GM12878 (cell line): ENCODE measurements at regions not wholly inside any gene's neighbourhood (a gene's known extent, or its start where the extent isn't known, plus 50 kb on each side); places are given as distances from the start of the nearest gene placed in this dataset.

Experiments used
- ATAC-seq: fragments of 200-7000 bp; cut with Tn5 transposase; 3 replicates; pipeline ENCODE4 v1.9.1; 2020; ENCODE audit warnings: mild to moderate bottlenecking, moderate library complexity
- BruUV-seq: library from RNA; stranded (reverse); fragments of 400-500 nt; replicated peaks from 2 replicates; lab custom pipeline; 2021; lab: Mats Ljungman, UMichigan
- CTCF ChIA-PET: fragments of 300-600 bp; sonication (Branson Sonifier 250); formaldehyde crosslinking; extraction: SDS; loops from one replicate; lab custom pipeline; 2021; ENCODE audit warnings: inconsistent platforms; lab: Yijun Ruan, JAX
- POLR2A ChIA-PET: fragments of 350-600 bp; formaldehyde crosslinking; extraction: SDS; loops from one replicate; lab custom pipeline; 2021; ENCODE audit warnings: inconsistent platforms; lab: Charles Lee
- RAD21 ChIA-PET: fragments of 300-600 bp; sonication (Branson Sonifier 250); formaldehyde crosslinking; loops from one replicate; lab custom pipeline; 2023; ENCODE audit warnings: antibody characterized with exemption; ENCODE audit not compliant: unreplicated experiment; lab: Charles Lee
- SMC1A ChIA-PET: fragments of 300-600 bp; sonication (Branson Sonifier 250); formaldehyde crosslinking; loops from one replicate; lab custom pipeline; 2023; ENCODE audit not compliant: unreplicated experiment, uncharacterized antibody; lab: Charles Lee
- DNase-seq: peaks from one replicate; pipeline ENCODE4 v3.0.0-alpha.2; 2011; ENCODE audit warnings: low read depth, low spot score
- FAIRE-seq: peaks from 3 replicates; lab custom pipeline; 2011; peaks lifted over from hg19 to GRCh38; lab: Jason Lieb, UNC
- H2AFZ ChIP-seq: 2 replicates; pipeline ENCODE4 v1.6.0; 2011; ENCODE audit warnings: low read depth, low read length, control low read depth; ENCODE audit not compliant: control insufficient read depth
- H3K27ac ChIP-seq: 2 replicates; pipeline ENCODE4 v1.5.1; 2011; ENCODE audit warnings: control low read depth; ENCODE audit not compliant: control insufficient read depth, insufficient read depth
- H3K27me3 ChIP-seq, 2 experiments: replicated peaks in 1 of 2; 2 replicates each; pipeline versions ENCODE4 v1.6.0 to v1.6.1; 2011; ENCODE audit warnings: low read length in 1 of 2; ENCODE audit not compliant: control insufficient read depth in 2 of 2, insufficient read depth in 2 of 2
- H3K36me3 ChIP-seq, 2 experiments: 2 replicates each; pipeline ENCODE4 v1.5.1; 2011; ENCODE audit warnings: low read length in 1 of 2; ENCODE audit not compliant: control insufficient read depth in 2 of 2, insufficient read depth in 2 of 2
- H3K4me1 ChIP-seq: 2 replicates; pipeline ENCODE4 v1.6.1; 2011; ENCODE audit warnings: mild to moderate bottlenecking, low read length, moderate library complexity, mixed read lengths; ENCODE audit not compliant: control insufficient read depth, insufficient read depth
- H3K4me2 ChIP-seq: 2 replicates; pipeline ENCODE4 v1.6.0; 2011; ENCODE audit warnings: control low read depth; ENCODE audit not compliant: control insufficient read depth, insufficient read depth
- H3K4me3 ChIP-seq: fragments of 200-600 bp; sonication (generic); 2 replicates; pipeline ENCODE4 v1.5.1; 2016
- H3K79me2 ChIP-seq: 2 replicates; pipeline ENCODE4 v1.6.0; 2011; ENCODE audit warnings: low read length; ENCODE audit not compliant: control insufficient read depth, insufficient read depth
- H3K9ac ChIP-seq: 2 replicates; pipeline ENCODE4 v1.8.0; 2011; ENCODE audit warnings: low read length, control low read depth, mixed read lengths; ENCODE audit not compliant: control insufficient read depth, insufficient read depth
- H3K9me3 ChIP-seq: replicated peaks from 3 replicates; pipeline ENCODE4 v1.5.1; 2011; ENCODE audit warnings: mild to moderate bottlenecking, low read length; ENCODE audit not compliant: control insufficient read depth, insufficient read depth
- H4K20me1 ChIP-seq: 2 replicates; pipeline ENCODE4 v1.6.0; 2011; ENCODE audit not compliant: control insufficient read depth, insufficient read depth
- HDAC6 ChIP-seq: fragments of 200-600 bp; sonication (generic); IDR thresholded peaks from one replicate; pipeline ENCODE4 v1.8.0; 2017; ENCODE audit warnings: antibody characterized with exemption; ENCODE audit not compliant: unreplicated experiment
- IRF4 ChIP-seq: IDR thresholded peaks from 2 replicates; pipeline ENCODE4 v1.6.1; 2011; ENCODE audit warnings: low read depth, low read length
- JUNB ChIP-seq: IDR thresholded peaks from 2 replicates; pipeline ENCODE4 v1.6.1; 2016; ENCODE audit warnings: antibody characterized with exemption, mild to moderate bottlenecking
- LARP7 ChIP-seq: fragments of 450-650 bp; IDR thresholded peaks from 2 replicates; pipeline ENCODE4 v1.6.1; 2017; ENCODE audit warnings: mild to moderate bottlenecking
- RUNX3 ChIP-seq: IDR thresholded peaks from 2 replicates; pipeline ENCODE4 v1.6.1; 2012; ENCODE audit warnings: low read length, inconsistent platforms
- SRF ChIP-seq, 2 experiments: IDR thresholded peaks; 2 replicates each; pipeline ENCODE4 v1.6.1; 2011; ENCODE audit warnings: low read depth in 2 of 2, low read length in 2 of 2, mild to moderate bottlenecking in 1 of 2, moderate library complexity in 1 of 2
- YBX1 ChIP-seq: fragments of 450-650 bp; IDR thresholded peaks from 2 replicates; pipeline ENCODE4 v1.6.1; 2016; ENCODE audit warnings: antibody characterized with exemption
- ZNF217 ChIP-seq: fragments of 450-650 bp; IDR thresholded peaks from 2 replicates; pipeline ENCODE4 v1.6.1; 2017; ENCODE audit warnings: antibody characterized with exemption, mild to moderate bottlenecking
- WGBS: methylation state at CpG from one replicate; pipeline ENCODE4 v1.1.6; 2016; ENCODE audit warnings: low lambda C conversion rate; ENCODE audit not compliant: insufficient replicate concordance, insufficient coverage; ENCODE audit errors: missing lambda C conversion rate; 5-methylcytosine and 5-hydroxymethylcytosine counted together
- in situ Hi-C: fragments of 300-500 bp; cut with MboI; formaldehyde crosslinking; loops from 9 replicates; pipeline ENCODE4 v1.14.3; 2018; ENCODE audit warnings: mixed read lengths
- intact Hi-C: fragments of 100-400 bp; cut with micrococcal nuclease; formaldehyde crosslinking; loops from one replicate; pipeline ENCODE4 v1.14.2; 2022; ENCODE audit not compliant: unreplicated experiment
- TF ChIP-seq, protein P1 (sequence below): IDR thresholded peaks from 2 replicates; pipeline ENCODE4 v1.6.1; 2011; ENCODE audit warnings: borderline replicate concordance, low read depth, mild to moderate bottlenecking, moderate library complexity, low read length; ENCODE audit not compliant: insufficient read depth, poor library complexity, severe bottlenecking
- TF ChIP-seq, protein P2 (sequence below): IDR thresholded peaks from 2 replicates; pipeline ENCODE4 v1.6.1; 2012; ENCODE audit warnings: low read depth, low read length, improper control_type of control experiment

DNA sequence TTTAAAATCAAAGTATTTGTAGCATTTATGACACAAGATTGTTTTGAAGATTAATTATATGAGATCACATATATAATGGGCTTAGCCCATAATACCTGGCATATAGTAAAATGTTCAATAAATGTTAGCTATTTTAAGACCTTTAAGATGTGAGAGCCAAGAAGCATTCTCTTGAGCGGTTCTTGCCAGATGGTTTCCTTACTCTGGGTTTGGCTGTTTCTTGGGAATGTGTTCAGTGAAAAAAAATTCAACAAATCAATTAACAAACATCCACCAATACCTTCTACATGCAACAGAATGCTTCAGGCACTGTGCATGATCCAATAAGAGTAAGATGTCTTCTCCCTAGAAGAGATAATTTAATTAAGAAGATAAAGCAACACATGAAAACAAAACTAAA, 230.4 kb downstream of the CMPK2 start:
- H3K4me3 ChIP-seq: no peak overlapping the region
- H3K27ac ChIP-seq: no peak overlapping the region
- H4K20me1 ChIP-seq: no peaks in the 10 kb centered on the region
- FAIRE-seq (no peak), DNase-seq (no peak), ATAC-seq (no peak)
- 13% methylated on average over 1 of the region's 1 CpG for WGBS
- RAD21 ChIA-PET: no interaction called here
- no peaks in the 10 kb centered on the region for H3K27me3 ChIP-seq
- in situ Hi-C loops: no loop called here
- H3K4me2 ChIP-seq: no peak overlapping the region
- no peak overlapping the region for H2AFZ ChIP-seq
- no peaks in the 10 kb centered on the region for H3K36me3 ChIP-seq
- H3K9me3 ChIP-seq: no peaks in the 10 kb centered on the region
- H3K9ac ChIP-seq: no peak overlapping the region
- no TSS peak for BruUV-seq
- POLR2A ChIA-PET: no interaction called here
- CTCF ChIA-PET: no interaction called here
- intact Hi-C loops: no loop called here
- no peaks in the 10 kb centered on the region for H3K4me1 ChIP-seq
- no peaks in the 10 kb centered on the region for H3K79me2 ChIP-seq
- SMC1A ChIA-PET: no interaction called here
- TF ChIP-seq HDAC6: no peak
- TF ChIP-seq, protein P1, sequence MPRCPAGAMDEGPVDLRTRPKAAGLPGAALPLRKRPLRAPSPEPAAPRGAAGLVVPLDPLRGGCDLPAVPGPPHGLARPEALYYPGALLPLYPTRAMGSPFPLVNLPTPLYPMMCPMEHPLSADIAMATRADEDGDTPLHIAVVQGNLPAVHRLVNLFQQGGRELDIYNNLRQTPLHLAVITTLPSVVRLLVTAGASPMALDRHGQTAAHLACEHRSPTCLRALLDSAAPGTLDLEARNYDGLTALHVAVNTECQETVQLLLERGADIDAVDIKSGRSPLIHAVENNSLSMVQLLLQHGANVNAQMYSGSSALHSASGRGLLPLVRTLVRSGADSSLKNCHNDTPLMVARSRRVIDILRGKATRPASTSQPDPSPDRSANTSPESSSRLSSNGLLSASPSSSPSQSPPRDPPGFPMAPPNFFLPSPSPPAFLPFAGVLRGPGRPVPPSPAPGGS: no peak
- TF ChIP-seq LARP7: no peak
- TF ChIP-seq YBX1: no peak
- no peak for TF ChIP-seq ZNF217
- no peak for TF ChIP-seq JUNB
- TF ChIP-seq IRF4: no peak
- no peak for TF ChIP-seq RUNX3
- TF ChIP-seq, protein P2, sequence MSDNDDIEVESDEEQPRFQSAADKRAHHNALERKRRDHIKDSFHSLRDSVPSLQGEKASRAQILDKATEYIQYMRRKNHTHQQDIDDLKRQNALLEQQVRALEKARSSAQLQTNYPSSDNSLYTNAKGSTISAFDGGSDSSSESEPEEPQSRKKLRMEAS: no peak
- TF ChIP-seq SRF (IDR thresholded peaks at IDR 0.05; ENCODE audit: low read depth in 2 of 2, low read length in 2 of 2): no peak
- TF ChIP-seq, all 136 proteins: peak for 0
